Stimulated activated CD4-positive, alpha-beta T cell treated with anti-CD3 and anti-CD28 coated beads, Interleukin-15, amount 100 ng/mL, for 24 hours (primary cell): ENCODE measurements at regions not wholly inside any gene's neighbourhood (a gene's known extent, or its start where the extent isn't known, plus 50 kb on each side); places are given as distances from the start of the nearest gene placed in this dataset.

Source experiments
- DNase-seq: peaks from one replicate; pipeline ENCODE4 v3.0.0-alpha.2; 2020

- DNase-seq, result no peak
Observed at GRCh38 chr5:155728857-155729683, 597.9 kb upstream of the SGCD start.

GRCh38 chr5:155729684-155730059, 597.3 kb upstream of the SGCD start:
- DNase-seq, result no peak

GRCh38 chr5:155732587-155733376, 594.2 kb upstream of the SGCD start:
- DNase-seq, result no peak

- DNase-seq, result no peak
Observed at GRCh38 chr5:155733935-155734334, 593.0 kb upstream of the SGCD start.

GRCh38 chr5:155735388-155735787, 591.6 kb upstream of the SGCD start:
- DNase-seq, result no peak

GRCh38 chr5:155738616-155739015, 588.3 kb upstream of the SGCD start:
- no peak for DNase-seq

GRCh38 chr5:155746367-155747038, 580.5 kb upstream of the SGCD start:
- no peak for DNase-seq

- DNase-seq, result no peak
Observed at GRCh38 chr5:155750101-155750500, 576.9 kb upstream of the SGCD start.

- no peak for DNase-seq
Observed at GRCh38 chr5:155750571-155750970, 576.4 kb upstream of the SGCD start.

GRCh38 chr5:155753943-155754581, 572.9 kb upstream of the SGCD start:
- DNase-seq, result no peak

GRCh38 chr5:155759252-155759651, 567.7 kb upstream of the SGCD start:
- DNase-seq, result no peak

GRCh38 chr5:155759984-155760383, 567.0 kb upstream of the SGCD start:
- DNase-seq, result no peak

- no peak for DNase-seq
Observed at GRCh38 chr5:155761502-155761901, 565.5 kb upstream of the SGCD start.

GRCh38 chr5:155765715-155766114, 561.2 kb upstream of the SGCD start:
- no peak for DNase-seq

- DNase-seq, result no peak
Observed at GRCh38 chr5:155767470-155767869, 559.5 kb upstream of the SGCD start.

- DNase-seq, result no peak
Observed at GRCh38 chr5:155768332-155768731, 558.6 kb upstream of the SGCD start.

- DNase-seq, result no peak
Observed at GRCh38 chr5:155772009-155772662, 554.8 kb upstream of the SGCD start.

GRCh38 chr5:155773680-155774079, 553.3 kb upstream of the SGCD start:
- no peak for DNase-seq

GRCh38 chr5:155780260-155780659, 546.7 kb upstream of the SGCD start:
- DNase-seq, result no peak

- no peak for DNase-seq
Observed at GRCh38 chr5:155783246-155783645, 543.7 kb upstream of the SGCD start.

- DNase-seq, result no peak
Observed at GRCh38 chr5:155783791-155784190, 543.2 kb upstream of the SGCD start.

- no peak for DNase-seq
Observed at GRCh38 chr5:155786108-155786507, 540.9 kb upstream of the SGCD start.

- DNase-seq, result no peak
Observed at GRCh38 chr5:155792873-155793272, 534.1 kb upstream of the SGCD start.
